OCI-M2 (cell line): ENCODE measurements at regions not wholly inside any gene's neighbourhood (a gene's known extent, or its start where the extent isn't known, plus 50 kb on each side); places are given as distances from the start of the nearest gene placed in this dataset.

Experiments
- DNase-seq: peaks from one replicate; lab custom pipeline; 2025; ENCODE audit not compliant: unreplicated experiment; lab: John Stamatoyannopoulos, UW

GRCh38 chr1:234726359-234726943, 116.5 kb upstream of the IRF2BP2 start:
- no peak for DNase-seq

DNA sequence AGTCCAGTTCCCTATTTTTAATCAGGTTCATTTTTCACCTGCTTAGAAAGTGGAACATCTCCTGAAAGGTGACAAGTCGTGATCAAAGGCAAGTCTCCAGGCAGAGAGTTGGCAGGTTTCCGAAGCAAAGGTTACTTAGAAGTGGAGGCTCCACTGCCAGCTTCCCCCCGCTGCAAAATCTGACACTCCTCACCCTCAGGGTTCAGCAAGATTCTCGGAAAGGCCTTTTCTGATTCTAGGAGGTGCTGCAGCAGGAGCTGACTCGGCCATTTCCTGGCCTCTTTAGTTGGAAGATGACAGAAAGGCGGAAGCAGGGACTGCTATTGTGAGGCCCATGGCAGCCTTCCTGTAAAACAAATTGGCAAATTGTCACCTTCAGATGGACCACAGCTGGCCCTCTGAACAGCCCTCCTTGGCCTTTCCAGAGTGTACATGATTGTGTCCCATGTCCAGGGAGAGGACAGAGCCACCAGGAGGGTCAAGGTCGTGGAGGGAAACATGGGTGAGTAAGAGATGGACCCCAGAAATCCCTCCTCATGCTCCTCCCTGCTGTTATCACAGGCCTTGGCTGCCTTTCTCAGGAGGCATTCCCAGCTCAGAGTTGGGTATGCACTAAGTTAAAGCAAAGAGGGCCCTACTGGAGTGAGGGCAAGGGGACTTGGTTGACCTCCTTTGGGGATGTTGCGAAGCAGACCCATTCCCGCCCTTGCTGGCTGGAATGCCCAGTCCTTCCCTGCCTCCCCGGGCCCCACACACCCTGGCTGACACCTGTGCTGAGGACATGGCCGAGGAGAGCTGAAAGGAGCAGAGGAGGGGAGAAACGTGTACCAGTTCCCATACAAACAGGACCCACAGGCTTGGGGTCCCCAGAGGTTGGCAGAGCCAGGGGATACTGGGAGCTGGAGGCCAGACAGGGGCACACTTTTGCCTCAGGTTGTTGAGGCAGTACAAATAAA, 115.5 kb upstream of the IRF2BP2 start:
- DNase-seq: no peak

DNA sequence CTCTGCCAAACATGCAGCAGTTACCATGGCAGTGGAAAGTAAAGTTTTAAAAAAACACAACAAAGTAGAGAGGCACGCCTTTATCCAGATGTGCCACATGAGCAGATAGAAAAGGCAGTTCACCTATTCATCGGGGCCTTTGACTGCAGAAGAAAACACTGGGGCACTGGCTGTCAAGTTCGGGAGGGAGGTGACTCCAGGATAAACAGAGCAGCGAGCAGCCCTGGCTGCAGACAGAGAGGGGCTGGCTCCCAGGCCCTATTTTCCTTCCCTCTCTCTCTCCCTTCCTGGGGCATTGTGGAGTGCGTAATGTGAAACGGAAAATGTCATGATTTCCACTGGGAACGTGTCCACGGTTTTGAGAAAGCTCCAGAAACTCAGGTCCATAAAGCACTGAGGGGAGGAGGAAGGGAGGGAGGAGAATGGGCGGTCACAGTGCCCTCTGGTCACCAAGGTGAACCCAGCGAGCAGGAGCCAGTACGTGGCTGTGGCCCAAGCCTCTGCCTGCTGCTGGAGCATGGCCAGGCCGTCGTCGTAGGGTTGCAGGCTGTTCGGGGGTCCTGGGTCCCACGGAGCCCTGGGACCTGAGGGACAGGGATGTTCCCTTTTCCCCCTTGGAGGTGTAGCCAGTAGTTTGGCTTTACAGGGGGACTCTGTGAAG, 114.7 kb upstream of the IRF2BP2 start:
- no peak for DNase-seq

GRCh38 chr1:234722904-234723720, 113.1 kb upstream of the IRF2BP2 start:
- no peak for DNase-seq

DNA sequence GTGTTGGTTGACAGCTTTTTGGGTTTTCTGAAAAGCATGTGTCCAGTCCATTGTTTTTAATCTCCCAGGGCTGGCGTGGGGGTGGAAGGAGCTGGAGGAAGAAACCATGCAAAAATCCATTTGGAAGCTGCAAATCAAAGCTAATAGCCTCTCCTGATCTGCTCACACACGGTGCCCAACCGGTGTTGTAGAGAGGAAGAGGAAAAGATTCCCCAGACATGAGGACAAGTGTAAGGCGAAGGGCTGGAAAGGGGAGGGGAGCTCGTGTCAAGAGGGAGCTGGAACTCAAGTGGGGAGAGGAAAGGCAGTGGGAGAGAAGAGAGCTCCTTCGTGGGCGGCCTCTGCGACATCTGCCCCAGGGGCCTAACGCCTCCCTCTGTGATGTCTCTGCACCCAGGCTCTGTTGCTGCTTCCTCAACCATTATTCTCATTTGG, 112.3 kb upstream of the IRF2BP2 start:
- no peak for DNase-seq

GRCh38 chr1:234721476-234722269, 111.7 kb upstream of the IRF2BP2 start:
- no peak for DNase-seq

- DNase-seq: no peak
Observed at GRCh38 chr1:234720709-234721441, 110.9 kb upstream of the IRF2BP2 start.

- no peak for DNase-seq
Observed at GRCh38 chr1:234719454-234720251, 109.7 kb upstream of the IRF2BP2 start.

GRCh38 chr1:234718496-234719453, 108.8 kb upstream of the IRF2BP2 start:
- DNase-seq: no peak

DNA sequence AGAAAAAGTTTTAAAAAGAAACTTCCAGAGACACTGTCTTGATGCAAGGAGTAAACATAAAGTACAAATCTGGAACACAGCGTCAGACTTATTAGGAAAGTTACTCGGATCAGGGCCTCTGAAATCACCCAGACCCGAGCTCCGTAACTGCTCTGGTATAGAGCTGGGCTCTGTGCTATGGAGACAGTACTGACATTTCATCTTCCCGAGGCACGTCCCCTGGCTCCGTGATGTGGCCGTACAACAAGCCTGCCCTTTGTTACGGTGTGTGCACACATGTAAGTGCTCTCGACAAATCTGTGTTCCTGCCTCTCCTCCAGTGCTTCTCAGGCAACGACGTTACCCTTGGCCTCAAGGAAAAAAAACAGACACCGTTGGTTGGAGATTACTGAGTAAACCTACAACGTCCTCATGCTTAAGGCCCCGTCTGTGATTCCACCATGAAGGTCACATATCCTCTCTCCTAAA, 107.0 kb upstream of the IRF2BP2 start:
- no peak for DNase-seq

- DNase-seq: no peak
Observed at GRCh38 chr1:234715252-234716014, 105.5 kb upstream of the IRF2BP2 start.

- no peak for DNase-seq
Observed at GRCh38 chr1:234713859-234714258, 103.9 kb upstream of the IRF2BP2 start.

GRCh38 chr1:234713440-234713839, 103.5 kb upstream of the IRF2BP2 start:
- DNase-seq: no peak

DNA sequence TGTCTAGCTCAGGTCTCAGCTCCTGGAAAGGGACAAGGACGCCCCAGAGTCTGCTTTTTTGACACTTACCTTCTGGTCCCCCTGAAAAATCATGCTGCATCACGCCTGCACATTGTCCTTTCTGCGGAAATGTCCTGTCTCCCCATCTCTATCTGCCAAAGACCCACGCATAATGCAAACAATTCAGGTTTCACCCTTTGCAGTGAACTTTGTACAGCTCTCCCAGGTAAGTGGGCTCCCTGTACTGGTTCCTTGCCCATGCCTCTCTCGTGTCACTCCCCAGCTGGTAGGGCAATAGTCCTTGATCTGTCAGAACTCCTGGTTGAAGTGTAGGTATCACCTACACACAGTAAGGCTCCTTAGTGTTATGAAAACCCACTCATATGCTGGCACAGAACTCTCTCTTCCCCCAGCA, 102.9 kb upstream of the IRF2BP2 start:
- no peak for DNase-seq

- no peak for DNase-seq
Observed at GRCh38 chr1:234710936-234711724, 101.2 kb upstream of the IRF2BP2 start.

- no peak for DNase-seq
Observed at GRCh38 chr1:234710381-234710780, 100.4 kb upstream of the IRF2BP2 start.
